ENCODE measurements at regions not wholly inside any gene's neighbourhood (a gene's known extent, or its start where the extent isn't known, plus 50 kb on each side); places are given as distances from the start of the nearest gene placed in this dataset.

GRCh38 chr10:29169021-29169420, 119.8 kb upstream of the LYZL1 start:
- peaks cover 10 to 28% (median 11%) of the 10 kb centered on the region in 3 donors for H3K9me3 ChIP-seq

GRCh38 chr10:29171717-29172116, 117.2 kb upstream of the LYZL1 start:
- Histone ChIP-seq H3K36me3 (no peaks in the 10 kb centered on the region), H3K27me3 (no peaks in the 10 kb centered on the region), H3K27ac (no peak overlapping the region), H3K4me3 (no peak overlapping the region), H3K9me3 (peaks cover 5 to 12% (median 6%) of the 10 kb centered on the region in 3 donors), H3K4me1 (no peaks in the 10 kb centered on the region)
- no peak for TF ChIP-seq CTCF (IDR thresholded peaks at IDR 0.05)
- no peak for DNase-seq
- intact Hi-C loops (cut with DNase I; ENCODE audit: low total_unique reads): no loop called here

More at GRCh38 chr10:29169021-29169420, 119.8 kb upstream of the LYZL1 start:
- no peaks in the 10 kb centered on the region for H3K4me1 ChIP-seq
- intact Hi-C loops (cut with DNase I; ENCODE audit: low total_unique reads): no loop called here
- H3K27ac ChIP-seq: no peak overlapping the region
- no peaks in the 10 kb centered on the region for H3K36me3 ChIP-seq
- H3K27me3 ChIP-seq: no peaks in the 10 kb centered on the region
- no peak for TF ChIP-seq CTCF (IDR thresholded peaks at IDR 0.05)
- no peak for DNase-seq
- no peak overlapping the region for H3K4me3 ChIP-seq

GRCh38 chr10:29174389-29174788, 114.5 kb upstream of the LYZL1 start:
- DNase-seq: no peak
- Histone ChIP-seq H3K27me3 (no peaks in the 10 kb centered on the region), H3K4me1 (peaks cover 0 to 8% (median 0%) of the 10 kb centered on the region in 4 donors), H3K9me3 (peaks cover 2 to 12% (median 5%) of the 10 kb centered on the region in 3 donors), H3K4me3 (no peak overlapping the region), H3K27ac (no peak overlapping the region), H3K36me3 (no peaks in the 10 kb centered on the region)
- TF ChIP-seq CTCF (IDR thresholded peaks at IDR 0.05): no peak
- intact Hi-C loops (cut with DNase I; ENCODE audit: low total_unique reads): no loop called here

GRCh38 chr10:29176845-29177832, 111.7 kb upstream of the LYZL1 start:
- no peak for DNase-seq
- Histone ChIP-seq H3K27ac (no peak overlapping the region), H3K36me3 (no peaks in the 10 kb centered on the region), H3K4me1 (peaks cover 0 to 8% (median 0%) of the 10 kb centered on the region in 4 donors), H3K27me3 (no peaks in the 10 kb centered on the region), H3K9me3 (no peaks in the 10 kb centered on the region), H3K4me3 (no peak overlapping the region)
- TF ChIP-seq CTCF (IDR thresholded peaks at IDR 0.05): no peak
- intact Hi-C loops (cut with DNase I; ENCODE audit: low total_unique reads): no loop called here

GRCh38 chr10:29181936-29182335, 106.9 kb upstream of the LYZL1 start:
- Histone ChIP-seq H3K27ac (no peak overlapping the region), H3K9me3 (no peaks in the 10 kb centered on the region), H3K27me3 (peaks cover 0 to 4% of the 10 kb centered on the region in 2 donors), H3K4me3 (no peak overlapping the region), H3K4me1 (peaks cover 0 to 7% (median 0%) of the 10 kb centered on the region in 4 donors), H3K36me3 (no peaks in the 10 kb centered on the region)
- no peak for TF ChIP-seq CTCF (IDR thresholded peaks at IDR 0.05)
- DNase-seq: no peak
- intact Hi-C loops (cut with DNase I; ENCODE audit: low total_unique reads): no loop called here
